ENCODE measurements at regions not wholly inside any gene's neighbourhood (a gene's known extent, or its start where the extent isn't known, plus 50 kb on each side); places are given as distances from the start of the nearest gene placed in this dataset.
"Not testable (repeated sequence)": the region's sequence is repeated elsewhere in the genome, so short reads cannot be mapped to it uniquely, and the experiment has no call there.

- not testable (repeated sequence) for DNase-seq (ENCODE audit: low read depth); H3K4me3 ChIP-seq (ENCODE audit: low read depth, low read length)
Observed at GRCh38 chr4:118474001-118474626, 121.3 kb upstream of the PRSS12 start.

- not testable (repeated sequence) for H3K4me3 ChIP-seq (ENCODE audit: low read depth, low read length); DNase-seq (ENCODE audit: low read depth)
Observed at GRCh38 chr4:118474771-118475170, 122.0 kb upstream of the PRSS12 start.

GRCh38 chr4:118475901-118476300 is 123.1 kb upstream of the PRSS12 start:
- H3K4me3 ChIP-seq (ENCODE audit: low read depth, low read length); DNase-seq (ENCODE audit: low read depth): not testable (repeated sequence)

GRCh38 chr4:118477826-118478225 is 125.0 kb upstream of the PRSS12 start:
- DNase-seq (ENCODE audit: low read depth); H3K4me3 ChIP-seq (ENCODE audit: low read depth, low read length): not testable (repeated sequence)

- not testable (repeated sequence) for DNase-seq (ENCODE audit: low read depth); H3K4me3 ChIP-seq (ENCODE audit: low read depth, low read length)
Observed at GRCh38 chr4:118485801-118486314, 133.1 kb upstream of the PRSS12 start.

GRCh38 chr4:118492963-118493362 is 140.2 kb upstream of the PRSS12 start:
- not testable (repeated sequence) for H3K4me3 ChIP-seq (ENCODE audit: low read depth, low read length)

GRCh38 chr4:118494437-118494836 is 141.6 kb upstream of the PRSS12 start:
- not testable (repeated sequence) for H3K4me3 ChIP-seq (ENCODE audit: low read depth, low read length); DNase-seq (ENCODE audit: low read depth)

More at GRCh38 chr4:118492963-118493362, 140.2 kb upstream of the PRSS12 start:
- not testable (repeated sequence) for DNase-seq (ENCODE audit: low read depth)

- not testable (repeated sequence) for DNase-seq (ENCODE audit: low read depth); H3K4me3 ChIP-seq (ENCODE audit: low read depth, low read length)
Observed at GRCh38 chr4:118502967-118503366, 150.2 kb upstream of the PRSS12 start.

- peak; percentile 2 for DNase-seq (ENCODE audit: low read depth)
Observed at GRCh38 chr4:118504927-118505326, 152.1 kb upstream of the PRSS12 start.

GRCh38 chr4:118505491-118505890 is 152.7 kb upstream of the PRSS12 start:
- DNase-seq (ENCODE audit: low read depth), result not testable (repeated sequence)

More at GRCh38 chr4:118504927-118505326, 152.1 kb upstream of the PRSS12 start:
- not testable (repeated sequence) for H3K4me3 ChIP-seq (ENCODE audit: low read depth, low read length)

GRCh38 chr4:118512870-118513269 is 160.1 kb upstream of the PRSS12 start:
- DNase-seq (ENCODE audit: low read depth); H3K4me3 ChIP-seq (ENCODE audit: low read depth, low read length): not testable (repeated sequence)

More at GRCh38 chr4:118505491-118505890, 152.7 kb upstream of the PRSS12 start:
- H3K4me3 ChIP-seq (ENCODE audit: low read depth, low read length), result not testable (repeated sequence)

GRCh38 chr4:118514332-118514731 is 161.5 kb upstream of the PRSS12 start:
- not testable (repeated sequence) for DNase-seq (ENCODE audit: low read depth); H3K4me3 ChIP-seq (ENCODE audit: low read depth, low read length)

- DNase-seq (ENCODE audit: low read depth), result peak; percentile 46
- H3K4me3 ChIP-seq (ENCODE audit: low read depth, low read length), result not testable (repeated sequence)
Observed at GRCh38 chr4:118516107-118516506, 163.3 kb upstream of the PRSS12 start.

- not testable (repeated sequence) for H3K4me3 ChIP-seq (ENCODE audit: low read depth, low read length); DNase-seq (ENCODE audit: low read depth)
Observed at GRCh38 chr4:118530107-118530506, 155.1 kb upstream of the METTL14 start.

- not testable (repeated sequence) for H3K4me3 ChIP-seq (ENCODE audit: low read depth, low read length); DNase-seq (ENCODE audit: low read depth)
Observed at GRCh38 chr4:118531947-118532346, 153.2 kb upstream of the METTL14 start.

GRCh38 chr4:118535788-118536187 is 149.4 kb upstream of the METTL14 start:
- not testable (repeated sequence) for DNase-seq (ENCODE audit: low read depth); H3K4me3 ChIP-seq (ENCODE audit: low read depth, low read length)
